ENCODE measurements at regions not wholly inside any gene's neighbourhood (a gene's known extent, or its start where the extent isn't known, plus 50 kb on each side); places are given as distances from the start of the nearest gene placed in this dataset.

- no peak overlapping the region for H3K4me3 Mint-ChIP-seq (ENCODE audit: unreplicated experiment)
- H3K27ac Mint-ChIP-seq (ENCODE audit: unreplicated experiment), result no peak overlapping the region
- H3K36me3 Mint-ChIP-seq (ENCODE audit: low read depth), result no peaks in the 10 kb centered on the region
- H3K27me3 Mint-ChIP-seq (ENCODE audit: low read depth), result peaks cover 4% of the 10 kb centered on the region
- no peak for DNase-seq (ENCODE audit: low spot score)
- TF ChIP-seq CTCF (IDR thresholded peaks at IDR 0.05), result no peak
- peaks cover 6% of the 10 kb centered on the region for H3K4me1 Mint-ChIP-seq (ENCODE audit: low read depth)
- no peaks in the 10 kb centered on the region for H3K9me3 Mint-ChIP-seq (ENCODE audit: low read depth)
Observed at GRCh38 chr10:63066606-63067005, 66.5 kb upstream of the NRBF2 start.

DNA sequence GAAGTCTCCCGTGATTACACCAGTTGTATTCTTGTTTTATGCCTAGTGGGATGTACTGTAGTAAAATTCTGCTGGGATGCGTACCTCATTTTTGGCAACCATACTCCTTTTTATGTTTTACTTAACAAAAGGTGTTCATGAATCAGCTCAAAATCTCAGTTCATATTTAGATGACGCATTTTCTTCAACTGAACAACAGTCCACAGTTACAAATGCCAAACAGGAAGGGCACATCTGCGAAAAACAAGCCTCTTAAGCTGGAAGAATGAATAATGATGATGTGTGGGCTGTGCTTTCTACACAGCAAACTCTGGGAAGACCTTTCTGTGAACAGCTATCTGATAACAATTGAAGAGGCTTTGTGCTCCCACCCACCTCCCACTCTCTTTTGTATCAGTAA is 68.4 kb upstream of the NRBF2 start:
- no peak overlapping the region for H3K4me3 Mint-ChIP-seq (ENCODE audit: unreplicated experiment)
- H3K4me1 Mint-ChIP-seq (ENCODE audit: low read depth), result peaks cover 6% of the 10 kb centered on the region
- H3K27me3 Mint-ChIP-seq (ENCODE audit: low read depth), result peaks cover 4% of the 10 kb centered on the region
- no peaks in the 10 kb centered on the region for H3K36me3 Mint-ChIP-seq (ENCODE audit: low read depth)
- no peaks in the 10 kb centered on the region for H3K9me3 Mint-ChIP-seq (ENCODE audit: low read depth)
- no peak for TF ChIP-seq CTCF (IDR thresholded peaks at IDR 0.05)
- no peak for DNase-seq (ENCODE audit: low spot score)
- H3K27ac Mint-ChIP-seq (ENCODE audit: unreplicated experiment), result no peak overlapping the region

GRCh38 chr10:63058236-63058635 is 74.9 kb upstream of the NRBF2 start:
- no peak overlapping the region for H3K27ac Mint-ChIP-seq (ENCODE audit: unreplicated experiment)
- DNase-seq (ENCODE audit: low spot score), result no peak

GRCh38 chr10:63057509-63057908 is 75.6 kb upstream of the NRBF2 start:
- H3K4me3 Mint-ChIP-seq (ENCODE audit: unreplicated experiment), result no peak overlapping the region

More at GRCh38 chr10:63058236-63058635, 74.9 kb upstream of the NRBF2 start:
- no peaks in the 10 kb centered on the region for H3K27me3 Mint-ChIP-seq (ENCODE audit: low read depth)
- H3K9me3 Mint-ChIP-seq (ENCODE audit: low read depth), result no peaks in the 10 kb centered on the region
- TF ChIP-seq CTCF (IDR thresholded peaks at IDR 0.05), result no peak
- no peaks in the 10 kb centered on the region for H3K4me1 Mint-ChIP-seq (ENCODE audit: low read depth)
- H3K4me3 Mint-ChIP-seq (ENCODE audit: unreplicated experiment), result no peak overlapping the region
- H3K36me3 Mint-ChIP-seq (ENCODE audit: low read depth), result no peaks in the 10 kb centered on the region

GRCh38 chr10:63055705-63056104 is 77.4 kb upstream of the NRBF2 start:
- no peak overlapping the region for H3K4me3 Mint-ChIP-seq (ENCODE audit: unreplicated experiment)
- DNase-seq (ENCODE audit: low spot score), result no peak
- TF ChIP-seq CTCF (IDR thresholded peaks at IDR 0.05), result no peak
- no peak overlapping the region for H3K27ac Mint-ChIP-seq (ENCODE audit: unreplicated experiment)
- H3K9me3 Mint-ChIP-seq (ENCODE audit: low read depth), result no peaks in the 10 kb centered on the region
- no peaks in the 10 kb centered on the region for H3K27me3 Mint-ChIP-seq (ENCODE audit: low read depth)
- H3K36me3 Mint-ChIP-seq (ENCODE audit: low read depth), result no peaks in the 10 kb centered on the region
- H3K4me1 Mint-ChIP-seq (ENCODE audit: low read depth), result no peaks in the 10 kb centered on the region

More at GRCh38 chr10:63057509-63057908, 75.6 kb upstream of the NRBF2 start:
- no peak for DNase-seq (ENCODE audit: low spot score)
- Mint-ChIP-seq H3K27ac (ENCODE audit: unreplicated experiment) (no peak overlapping the region), H3K27me3 (ENCODE audit: low read depth) (no peaks in the 10 kb centered on the region), H3K4me1 (ENCODE audit: low read depth) (no peaks in the 10 kb centered on the region), H3K9me3 (ENCODE audit: low read depth) (no peaks in the 10 kb centered on the region), H3K36me3 (ENCODE audit: low read depth) (no peaks in the 10 kb centered on the region)
- TF ChIP-seq CTCF (IDR thresholded peaks at IDR 0.05), result no peak

Measured in chondrocyte (in vitro differentiated cells).